ENCODE measurements at regions not wholly inside any gene's neighbourhood (a gene's known extent, or its start where the extent isn't known, plus 50 kb on each side); places are given as distances from the start of the nearest gene placed in this dataset.

DNA sequence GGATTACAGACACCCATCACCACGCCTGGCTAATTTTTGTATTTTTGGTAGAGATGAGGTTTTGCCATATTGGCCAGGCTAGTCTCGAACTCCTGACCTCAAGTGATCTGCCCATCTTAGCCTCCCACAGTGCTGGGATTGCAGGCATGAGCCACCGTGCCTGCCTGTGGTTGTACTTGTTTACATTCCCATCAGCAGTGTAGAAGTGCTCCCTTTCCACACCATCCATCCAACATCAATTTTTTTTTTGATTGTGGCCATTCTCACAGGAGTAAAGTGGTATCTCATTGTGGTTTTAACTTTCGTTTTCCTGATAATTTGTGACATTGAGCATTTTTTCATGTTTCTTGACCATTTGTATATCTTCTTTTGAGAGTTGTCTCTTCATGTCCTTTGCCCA is 1019.4 kb upstream of the SLC10A2 start:
- Histone ChIP-seq H3K27me3 (ENCODE audit: control insufficient read depth, insufficient read depth, low read length) (no peaks in the 10 kb centered on the region), H3K4me1 (ENCODE audit: control insufficient read depth, insufficient read depth, low read length) (no peaks in the 10 kb centered on the region), H2AFZ (replicated peaks; ENCODE audit: low read length, poor library complexity) (no peak overlapping the region), H3K56ac (ENCODE audit: extremely low read depth, insufficient read depth, low read length) (no peak overlapping the region), H3K23ac (ENCODE audit: low read depth, low read length) (no peak overlapping the region), H3K9ac (ENCODE audit: low read depth, low read length) (no peak overlapping the region), H2BK20ac (ENCODE audit: low read depth, low read length) (no peak overlapping the region), H2AK5ac (ENCODE audit: low read depth, low read length) (no peak overlapping the region), H4K91ac (ENCODE audit: insufficient read depth, low read depth, low read length) (no peak overlapping the region), H2BK120ac (ENCODE audit: low read depth, low read length) (no peak overlapping the region), H3K4ac (ENCODE audit: low read depth, low read length) (no peak overlapping the region), H2BK5ac (ENCODE audit: low read depth, low read length, poor library complexity, severe bottlenecking) (no peak overlapping the region), H3K36me3 (ENCODE audit: control insufficient read depth, insufficient read depth, low read length) (no peaks in the 10 kb centered on the region), H3K9me1 (ENCODE audit: insufficient read depth, low read length) (no peaks in the 10 kb centered on the region), H3K14ac (replicated peaks; ENCODE audit: low read depth, low read length) (no peak overlapping the region), H2AK9ac (replicated peaks; ENCODE audit: low read depth, low read length, poor library complexity) (no peak overlapping the region), H3K18ac (ENCODE audit: low read depth, low read length) (no peak overlapping the region), H3K9me3 (ENCODE audit: control insufficient read depth, insufficient read depth, low read length) (no peaks in the 10 kb centered on the region), H4K5ac (ENCODE audit: low read depth, low read length) (no peak overlapping the region), H3K4me2 (ENCODE audit: low read depth, low read length) (no peak overlapping the region), H2BK15ac (ENCODE audit: low read depth, low read length) (no peak overlapping the region), H4K20me1 (ENCODE audit: insufficient read depth, low read length) (no peaks in the 10 kb centered on the region), H4K8ac (ENCODE audit: low read depth in 2 of 2, low read length in 2 of 2) (no peak overlapping the region), H3K4me3 (ENCODE audit: insufficient read depth, low read depth, low read length) (no peak overlapping the region), H3K79me1 (ENCODE audit: low read depth in 1 of 2, low read length in 2 of 2) (no peaks in the 10 kb centered on the region), H3K27ac (ENCODE audit: insufficient read depth, low read length) (no peak overlapping the region)
- in situ Hi-C loops (cut with MboI; ENCODE audit: low sequenced_read_pairs) = no loop called here
- DNase-seq (no peak), ATAC-seq (ENCODE audit: low read depth) (no peak)
- intact Hi-C loops (cut with micrococcal nuclease) = no loop called here
- WGBS, 2 experiments (ENCODE audit: extremely low coverage in 2 of 2, insufficient read length in 1 of 2) = no CpG with 5 or more reads among the region's 4 CpGs
- dilution Hi-C loops (cut with HindIII; ENCODE audit: low sequenced_read_pairs, unreplicated experiment) = no loop called here
- TF ChIP-seq RCOR1 (IDR thresholded peaks at IDR 0.05; ENCODE audit: insufficient replicate concordance, low read length) (no peak), MAFK (IDR thresholded peaks at IDR 0.05; ENCODE audit: low read depth, low read length) (no peak), POLR2A (IDR thresholded peaks at IDR 0.05; ENCODE audit: low read depth, low read length) (no peak), MXI1 (IDR thresholded peaks at IDR 0.05; ENCODE audit: borderline replicate concordance, low read depth, low read length) (no peak), FOS (IDR thresholded peaks at IDR 0.05; ENCODE audit: low read depth, low read length) (no peak), NFE2L2 (IDR thresholded peaks at IDR 0.05; ENCODE audit: low read depth, low read length) (no peak), SMC3 (IDR thresholded peaks at IDR 0.05; ENCODE audit: low read depth, low read length) (no peak), MAZ (IDR thresholded peaks at IDR 0.05; ENCODE audit: borderline replicate concordance, low read depth, low read length) (no peak), RFX5 (IDR thresholded peaks at IDR 0.05; ENCODE audit: low read depth, low read length) (no peak), CHD1 (IDR thresholded peaks at IDR 0.05; ENCODE audit: low read depth, low read length) (no peak), CEBPB (IDR thresholded peaks at IDR 0.05; ENCODE audit: low read depth, low read length) (no peak), RAD21 (IDR thresholded peaks at IDR 0.05; ENCODE audit: low read length) (no peak), BHLHE40 (IDR thresholded peaks at IDR 0.05; ENCODE audit: low read depth, low read length) (no peak)
- TF ChIP-seq, protein P1, sequence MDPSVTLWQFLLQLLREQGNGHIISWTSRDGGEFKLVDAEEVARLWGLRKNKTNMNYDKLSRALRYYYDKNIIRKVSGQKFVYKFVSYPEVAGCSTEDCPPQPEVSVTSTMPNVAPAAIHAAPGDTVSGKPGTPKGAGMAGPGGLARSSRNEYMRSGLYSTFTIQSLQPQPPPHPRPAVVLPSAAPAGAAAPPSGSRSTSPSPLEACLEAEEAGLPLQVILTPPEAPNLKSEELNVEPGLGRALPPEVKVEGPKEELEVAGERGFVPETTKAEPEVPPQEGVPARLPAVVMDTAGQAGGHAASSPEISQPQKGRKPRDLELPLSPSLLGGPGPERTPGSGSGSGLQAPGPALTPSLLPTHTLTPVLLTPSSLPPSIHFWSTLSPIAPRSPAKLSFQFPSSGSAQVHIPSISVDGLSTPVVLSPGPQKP (IDR thresholded peaks at IDR 0.05; ENCODE audit: borderline replicate concordance, low read depth, low read length) = no peak
- TF ChIP-seq, protein P2, sequence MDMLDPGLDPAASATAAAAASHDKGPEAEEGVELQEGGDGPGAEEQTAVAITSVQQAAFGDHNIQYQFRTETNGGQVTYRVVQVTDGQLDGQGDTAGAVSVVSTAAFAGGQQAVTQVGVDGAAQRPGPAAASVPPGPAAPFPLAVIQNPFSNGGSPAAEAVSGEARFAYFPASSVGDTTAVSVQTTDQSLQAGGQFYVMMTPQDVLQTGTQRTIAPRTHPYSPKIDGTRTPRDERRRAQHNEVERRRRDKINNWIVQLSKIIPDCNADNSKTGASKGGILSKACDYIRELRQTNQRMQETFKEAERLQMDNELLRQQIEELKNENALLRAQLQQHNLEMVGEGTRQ (IDR thresholded peaks at IDR 0.05; ENCODE audit: low read depth, low read length) = no peak
- TF ChIP-seq, protein P3, sequence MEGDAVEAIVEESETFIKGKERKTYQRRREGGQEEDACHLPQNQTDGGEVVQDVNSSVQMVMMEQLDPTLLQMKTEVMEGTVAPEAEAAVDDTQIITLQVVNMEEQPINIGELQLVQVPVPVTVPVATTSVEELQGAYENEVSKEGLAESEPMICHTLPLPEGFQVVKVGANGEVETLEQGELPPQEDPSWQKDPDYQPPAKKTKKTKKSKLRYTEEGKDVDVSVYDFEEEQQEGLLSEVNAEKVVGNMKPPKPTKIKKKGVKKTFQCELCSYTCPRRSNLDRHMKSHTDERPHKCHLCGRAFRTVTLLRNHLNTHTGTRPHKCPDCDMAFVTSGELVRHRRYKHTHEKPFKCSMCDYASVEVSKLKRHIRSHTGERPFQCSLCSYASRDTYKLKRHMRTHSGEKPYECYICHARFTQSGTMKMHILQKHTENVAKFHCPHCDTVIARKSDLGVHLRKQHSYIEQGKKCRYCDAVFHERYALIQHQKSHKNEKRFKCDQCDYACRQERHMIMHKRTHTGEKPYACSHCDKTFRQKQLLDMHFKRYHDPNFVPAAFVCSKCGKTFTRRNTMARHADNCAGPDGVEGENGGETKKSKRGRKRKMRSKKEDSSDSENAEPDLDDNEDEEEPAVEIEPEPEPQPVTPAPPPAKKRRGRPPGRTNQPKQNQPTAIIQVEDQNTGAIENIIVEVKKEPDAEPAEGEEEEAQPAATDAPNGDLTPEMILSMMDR (conservative IDR thresholded peaks at IDR 0.05; ENCODE audit: low read depth, low read length) = no peak
- ChIA-PET CTCF (no interaction called here), POLR2A (ENCODE audit: unreplicated experiment) (no interaction called here)
- BruUV-seq (replicated peaks) = no TSS peak

All from IMR-90 (cell line).